ENCODE measurements at regions not wholly inside any gene's neighbourhood (a gene's known extent, or its start where the extent isn't known, plus 50 kb on each side); places are given as distances from the start of the nearest gene placed in this dataset.

DNA sequence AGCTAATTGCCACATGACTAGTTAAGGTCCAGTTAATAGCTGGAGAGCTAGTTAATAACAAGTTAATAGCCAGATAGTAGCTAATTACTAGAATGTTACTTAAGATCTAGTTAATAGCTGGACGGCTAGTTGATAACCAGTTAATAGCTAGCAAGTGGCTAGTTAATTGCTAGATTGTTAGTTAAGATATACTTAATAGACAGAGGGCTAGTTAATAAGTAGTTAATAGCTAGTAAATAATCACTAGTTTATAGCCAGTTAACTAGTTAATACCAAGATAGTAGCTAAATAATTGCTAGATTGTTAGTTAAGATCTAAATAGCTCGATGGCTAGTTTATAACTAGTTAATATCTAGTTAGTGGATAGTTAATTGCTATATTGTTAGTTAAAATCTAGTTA is 632.6 kb upstream of the CT83 start:
- in situ Hi-C loops (cut with HindIII; ENCODE audit: low sequenced_read_pairs), result no loop called here
- H3K4me3 ChIP-seq (ENCODE audit: low read depth, low read length), result no peak overlapping the region
- TF ChIP-seq, protein P1, sequence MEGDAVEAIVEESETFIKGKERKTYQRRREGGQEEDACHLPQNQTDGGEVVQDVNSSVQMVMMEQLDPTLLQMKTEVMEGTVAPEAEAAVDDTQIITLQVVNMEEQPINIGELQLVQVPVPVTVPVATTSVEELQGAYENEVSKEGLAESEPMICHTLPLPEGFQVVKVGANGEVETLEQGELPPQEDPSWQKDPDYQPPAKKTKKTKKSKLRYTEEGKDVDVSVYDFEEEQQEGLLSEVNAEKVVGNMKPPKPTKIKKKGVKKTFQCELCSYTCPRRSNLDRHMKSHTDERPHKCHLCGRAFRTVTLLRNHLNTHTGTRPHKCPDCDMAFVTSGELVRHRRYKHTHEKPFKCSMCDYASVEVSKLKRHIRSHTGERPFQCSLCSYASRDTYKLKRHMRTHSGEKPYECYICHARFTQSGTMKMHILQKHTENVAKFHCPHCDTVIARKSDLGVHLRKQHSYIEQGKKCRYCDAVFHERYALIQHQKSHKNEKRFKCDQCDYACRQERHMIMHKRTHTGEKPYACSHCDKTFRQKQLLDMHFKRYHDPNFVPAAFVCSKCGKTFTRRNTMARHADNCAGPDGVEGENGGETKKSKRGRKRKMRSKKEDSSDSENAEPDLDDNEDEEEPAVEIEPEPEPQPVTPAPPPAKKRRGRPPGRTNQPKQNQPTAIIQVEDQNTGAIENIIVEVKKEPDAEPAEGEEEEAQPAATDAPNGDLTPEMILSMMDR (IDR thresholded peaks at IDR 0.05; ENCODE audit: low read depth, low read length, missing control alignments), result no peak
- no peak for DNase-seq (ENCODE audit: low read depth)

DNA sequence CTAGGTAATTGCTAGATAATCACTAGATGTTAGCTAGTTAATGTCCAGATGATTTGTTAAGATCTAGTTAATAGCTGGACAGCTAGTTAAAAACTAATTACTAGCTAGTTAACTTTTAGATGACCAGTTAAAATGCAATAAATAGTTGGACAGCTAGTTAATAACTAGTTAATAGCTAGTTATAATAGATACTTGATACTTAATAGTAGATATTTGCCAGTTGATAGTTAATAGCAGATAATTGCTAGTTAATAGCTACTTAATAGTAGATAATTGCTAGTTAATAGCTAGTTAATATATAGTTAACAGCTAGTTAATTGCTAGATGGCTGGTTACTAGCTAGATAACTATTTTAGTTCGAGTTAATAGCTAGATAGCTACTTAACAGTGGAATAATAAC is 631.4 kb upstream of the CT83 start:
- DNase-seq (ENCODE audit: low read depth), result no peak
- in situ Hi-C loops (cut with HindIII; ENCODE audit: low sequenced_read_pairs), result no loop called here
- TF ChIP-seq, protein P1 (IDR thresholded peaks at IDR 0.05; ENCODE audit: low read depth, low read length, missing control alignments), result no peak
- H3K4me3 ChIP-seq (ENCODE audit: low read depth, low read length), result no peak overlapping the region

GRCh38 chrX:117093319-117093718 is 630.5 kb upstream of the CT83 start:
- no peak for DNase-seq (ENCODE audit: low read depth)

GRCh38 chrX:117092641-117093040 is 629.9 kb upstream of the CT83 start:
- TF ChIP-seq, protein P1 (IDR thresholded peaks at IDR 0.05; ENCODE audit: low read depth, low read length, missing control alignments), result no peak
- in situ Hi-C loops (cut with HindIII; ENCODE audit: low sequenced_read_pairs), result no loop called here
- H3K4me3 ChIP-seq (ENCODE audit: low read depth, low read length), result no peak overlapping the region
- DNase-seq (ENCODE audit: low read depth), result no peak

More at GRCh38 chrX:117093319-117093718, 630.5 kb upstream of the CT83 start:
- no peak overlapping the region for H3K4me3 ChIP-seq (ENCODE audit: low read depth, low read length)
- TF ChIP-seq, protein P1 (IDR thresholded peaks at IDR 0.05; ENCODE audit: low read depth, low read length, missing control alignments), result no peak
- in situ Hi-C loops (cut with HindIII; ENCODE audit: low sequenced_read_pairs), result no loop called here

GRCh38 chrX:117063224-117063623 is 600.4 kb upstream of the CT83 start:
- DNase-seq (ENCODE audit: low read depth), result no peak
- TF ChIP-seq, protein P1 (IDR thresholded peaks at IDR 0.05; ENCODE audit: low read depth, low read length, missing control alignments), result no peak
- in situ Hi-C loops (cut with HindIII; ENCODE audit: low sequenced_read_pairs), result no loop called here
- H3K4me3 ChIP-seq (ENCODE audit: low read depth, low read length), result no peak overlapping the region

- DNase-seq (ENCODE audit: low read depth), result no peak
- H3K4me3 ChIP-seq (ENCODE audit: low read depth, low read length), result no peak overlapping the region
- TF ChIP-seq, protein P1 (IDR thresholded peaks at IDR 0.05; ENCODE audit: low read depth, low read length, missing control alignments), result no peak
- in situ Hi-C loops (cut with HindIII; ENCODE audit: low sequenced_read_pairs), result no loop called here
Observed at GRCh38 chrX:117059848-117060247, 597.1 kb upstream of the CT83 start.

DNA sequence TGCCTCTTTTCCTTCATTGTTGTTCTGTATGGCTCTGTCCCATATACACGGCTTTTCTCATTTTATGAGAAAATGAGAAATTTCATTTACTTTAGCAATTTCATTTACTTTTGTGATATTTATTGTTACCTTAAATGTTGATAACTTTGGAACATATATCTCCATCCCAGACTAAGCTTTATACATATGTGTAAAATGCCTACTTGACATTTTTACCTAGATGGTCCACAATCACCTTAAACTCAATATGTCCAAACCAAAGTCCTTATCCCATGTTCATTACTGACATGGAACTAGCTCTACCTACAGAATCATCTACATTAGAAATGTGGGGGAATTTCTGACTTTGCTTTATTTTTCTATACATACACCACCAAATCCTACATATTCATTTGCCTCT is 590.5 kb upstream of the CT83 start:
- H3K4me3 ChIP-seq (ENCODE audit: low read depth, low read length), result no peak overlapping the region
- DNase-seq (ENCODE audit: low read depth), result no peak
- TF ChIP-seq, protein P1 (IDR thresholded peaks at IDR 0.05; ENCODE audit: low read depth, low read length, missing control alignments), result no peak
- in situ Hi-C loops (cut with HindIII; ENCODE audit: low sequenced_read_pairs), result no loop called here

All from astrocyte of the cerebellum (primary cell).